ENCODE measurements at regions not wholly inside any gene's neighbourhood (a gene's known extent, or its start where the extent isn't known, plus 50 kb on each side); places are given as distances from the start of the nearest gene placed in this dataset.

- no peak overlapping the region for H3K27ac ChIP-seq
- DNase-seq (ENCODE audit: low spot score), result no peak
- peak; percentile 57 for TF ChIP-seq CTCF (IDR thresholded peaks at IDR 0.05)
- no peak overlapping the region for H3K4me3 ChIP-seq
These were observed 115.5 kb upstream of the GNAI1 start for GRCh38 chr7:80018941-80019808.

GRCh38 chr7:80017101-80017698, 117.4 kb upstream of the GNAI1 start:
- TF ChIP-seq CTCF (IDR thresholded peaks at IDR 0.05), result no peak
- H3K4me3 ChIP-seq, result no peak overlapping the region
- DNase-seq (ENCODE audit: low spot score), result no peak
- H3K27ac ChIP-seq, result no peak overlapping the region

- Histone ChIP-seq H3K4me3 (no peak overlapping the region), H3K27ac (no peak overlapping the region)
- TF ChIP-seq CTCF (IDR thresholded peaks at IDR 0.05), result no peak
- no peak for DNase-seq (ENCODE audit: low spot score)
These were observed 120.1 kb upstream of the GNAI1 start for GRCh38 chr7:80014511-80014910.

GRCh38 chr7:80008039-80008438, 126.6 kb upstream of the GNAI1 start:
- no peak for TF ChIP-seq CTCF (IDR thresholded peaks at IDR 0.05)
- Histone ChIP-seq H3K4me3 (no peak overlapping the region), H3K27ac (no peak overlapping the region)
- DNase-seq (ENCODE audit: low spot score), result no peak

GRCh38 chr7:80002865-80003264, 131.8 kb upstream of the GNAI1 start:
- no peak for TF ChIP-seq CTCF (IDR thresholded peaks at IDR 0.05)
- no peak overlapping the region for H3K27ac ChIP-seq
- no peak for DNase-seq (ENCODE audit: low spot score)
- no peak overlapping the region for H3K4me3 ChIP-seq

GRCh38 chr7:79998363-79998762, 136.3 kb upstream of the GNAI1 start:
- no peak overlapping the region for H3K27ac ChIP-seq
- no peak for DNase-seq (ENCODE audit: low spot score)

More at GRCh38 chr7:79998363-79998762, 136.3 kb upstream of the GNAI1 start:
- no peak overlapping the region for H3K4me3 ChIP-seq
- no peak for TF ChIP-seq CTCF (IDR thresholded peaks at IDR 0.05)

All from coronary artery (tissue), 2 donors.